ENCODE measurements at regions not wholly inside any gene's neighbourhood (a gene's known extent, or its start where the extent isn't known, plus 50 kb on each side); places are given as distances from the start of the nearest gene placed in this dataset.

- peak; percentile 94 for DNase-seq
These were observed 95.6 kb upstream of the NRXN3 start for GRCh38 chr14:78074561-78074960.

GRCh38 chr14:78075033-78075432 lies 95.1 kb upstream of the NRXN3 start:
- peak; percentile 94 for DNase-seq

- DNase-seq = no peak
These were observed 94.5 kb upstream of the NRXN3 start for GRCh38 chr14:78075555-78076277.

- DNase-seq = no peak
These were observed 88.9 kb upstream of the NRXN3 start for GRCh38 chr14:78081245-78081644.

GRCh38 chr14:78083837-78084236 lies 86.3 kb upstream of the NRXN3 start:
- DNase-seq = no peak

- no peak for DNase-seq
These were observed 83.8 kb upstream of the NRXN3 start for GRCh38 chr14:78086342-78086741.

- no peak for DNase-seq
These were observed 81.3 kb upstream of the NRXN3 start for GRCh38 chr14:78088916-78089315.

- DNase-seq = no peak
These were observed 79.3 kb upstream of the NRXN3 start for GRCh38 chr14:78090864-78091263.

- no peak for DNase-seq
These were observed 78.8 kb upstream of the NRXN3 start for GRCh38 chr14:78091361-78091760.

- no peak for DNase-seq
These were observed 78.1 kb upstream of the NRXN3 start for GRCh38 chr14:78092040-78092439.

- peak; percentile 22 for DNase-seq
These were observed 66.9 kb upstream of the NRXN3 start for GRCh38 chr14:78103271-78103670.

GRCh38 chr14:78104160-78104559 lies 66.0 kb upstream of the NRXN3 start:
- no peak for DNase-seq

- no peak for DNase-seq
These were observed 65.5 kb upstream of the NRXN3 start for GRCh38 chr14:78104655-78105054.

- no peak for DNase-seq
These were observed 63.8 kb upstream of the NRXN3 start for GRCh38 chr14:78106381-78106780.

- DNase-seq = no peak
These were observed 63.0 kb upstream of the NRXN3 start for GRCh38 chr14:78107166-78107565.

GRCh38 chr14:78119440-78119839 lies 50.7 kb upstream of the NRXN3 start:
- DNase-seq = no peak

Measured in NCI-H1105 (cell line).